LNCaP clone FGC (cell line): ENCODE measurements at regions not wholly inside any gene's neighbourhood (a gene's known extent, or its start where the extent isn't known, plus 50 kb on each side); places are given as distances from the start of the nearest gene placed in this dataset.
"Not testable (repeated sequence)": the region's sequence is repeated elsewhere in the genome, so short reads cannot be mapped to it uniquely, and the experiment has no call there.

Experiments used
- DNase-seq: peaks from one replicate; pipeline ENCODE4 v3.0.0-alpha.2; 2011; ENCODE audit warnings: low read depth
- H3K4me3 ChIP-seq: 2 replicates; pipeline ENCODE4 v1.5.1; 2011; ENCODE audit warnings: mild to moderate bottlenecking, low read depth, low read length, control low read depth
- CTCF ChIP-seq: IDR thresholded peaks from 2 replicates; pipeline ENCODE4 v1.5.1; 2012; ENCODE audit warnings: mild to moderate bottlenecking; ENCODE audit not compliant: control insufficient read depth, insufficient read depth; ENCODE audit errors: extremely low read depth

- DNase-seq: peak; percentile 89
- no peak overlapping the region for H3K4me3 ChIP-seq
- no peak for TF ChIP-seq CTCF
Measured at GRCh38 chr21:23837564-23837963, 1769.7 kb downstream of the MRPL39 start.

GRCh38 chr21:23822760-23823159 lies 1784.5 kb downstream of the MRPL39 start:
- no peak for TF ChIP-seq CTCF
- DNase-seq: no peak
- H3K4me3 ChIP-seq: no peak overlapping the region

DNA sequence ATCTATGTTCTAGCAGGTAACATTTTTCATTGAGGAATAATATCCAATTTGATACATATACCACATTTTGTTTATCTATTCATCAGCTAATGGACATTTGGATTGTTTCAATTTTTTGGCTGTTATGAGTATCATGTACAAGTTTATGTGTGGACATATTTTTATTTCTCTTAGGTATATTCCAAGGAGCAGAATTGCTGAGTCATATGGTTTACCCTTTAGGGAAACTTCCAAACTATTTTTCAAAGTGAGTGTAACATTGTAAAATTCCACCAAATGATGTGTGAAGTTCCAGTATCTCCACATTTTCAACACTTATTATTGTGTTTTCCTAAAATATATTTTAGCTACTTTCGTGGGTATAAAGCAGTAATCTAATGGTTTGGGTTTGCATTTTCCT lies 1789.9 kb downstream of the MRPL39 start:
- H3K4me3 ChIP-seq: no peak overlapping the region
- no peak for TF ChIP-seq CTCF
- DNase-seq: no peak

GRCh38 chr21:23812485-23812884 lies 1794.8 kb downstream of the MRPL39 start:
- DNase-seq: no peak
- H3K4me3 ChIP-seq: no peak overlapping the region
- no peak for TF ChIP-seq CTCF

DNA sequence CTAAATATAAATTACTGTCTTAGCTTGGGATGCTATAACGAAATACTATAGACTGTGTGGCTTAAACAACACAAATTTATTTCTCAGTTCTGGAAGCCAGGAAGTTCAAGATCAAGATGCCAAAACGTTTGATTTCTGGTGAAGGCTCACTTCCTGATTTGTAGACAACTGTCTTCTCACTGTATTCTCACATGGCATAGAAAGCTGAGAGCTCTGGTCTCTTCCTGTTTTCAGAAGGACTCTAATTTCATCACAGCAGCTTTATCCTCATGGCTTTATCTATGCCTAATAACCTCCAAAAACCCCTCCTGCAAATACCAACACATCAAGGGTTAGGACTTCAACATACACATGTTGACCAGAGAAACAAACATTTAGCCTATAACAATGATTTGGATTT lies 1795.5 kb downstream of the MRPL39 start:
- H3K4me3 ChIP-seq: no peak overlapping the region
- no peak for TF ChIP-seq CTCF
- no peak for DNase-seq

GRCh38 chr21:23809573-23809972 lies 1797.7 kb downstream of the MRPL39 start:
- DNase-seq: no peak
- H3K4me3 ChIP-seq: no peak overlapping the region
- no peak for TF ChIP-seq CTCF

GRCh38 chr21:23806966-23807548 lies 1800.2 kb downstream of the MRPL39 start:
- not testable (repeated sequence) for DNase-seq, H3K4me3 ChIP-seq
